H1 (cell line): ENCODE measurements at regions not wholly inside any gene's neighbourhood (a gene's known extent, or its start where the extent isn't known, plus 50 kb on each side); places are given as distances from the start of the nearest gene placed in this dataset.
"Not testable (repeated sequence)": the region's sequence is repeated elsewhere in the genome, so short reads cannot be mapped to it uniquely, and the experiment has no call there.

ENCODE experiments used
- CTCF ChIA-PET: fragments of 300-600 bp; sonication (Branson Sonifier 250); formaldehyde crosslinking; loops from one replicate; lab custom pipeline; 2021; ENCODE audit not compliant: partially characterized antibody; lab: Charles Lee
- POLR2A ChIA-PET: fragments of 300-600 bp; sonication (Branson Sonifier 250); formaldehyde crosslinking; loops from one replicate; lab custom pipeline; 2021; ENCODE audit warnings: inconsistent platforms; ENCODE audit not compliant: partially characterized antibody; lab: Charles Lee
- DNase-seq, 2 experiments: peaks; one replicate each; pipeline versions ENCODE4 v3.0.0 to v3.0.0-alpha.2; 2010 to 2022; ENCODE audit warnings: low spot score in 2 of 2, low read depth in 1 of 2, mixed read lengths in 1 of 2
- FAIRE-seq: peaks from 2 replicates; lab custom pipeline; 2011; peaks lifted over from hg19 to GRCh38; lab: Jason Lieb, UNC
- H2AFZ ChIP-seq: 2 replicates; pipeline ENCODE4 v1.8.1; 2012; ENCODE audit warnings: low read length, inconsistent platforms
- H2AK5ac ChIP-seq: 2 replicates; pipeline ENCODE4 v1.6.1; 2013; ENCODE audit warnings: low read depth, low read length
- H2BK120ac ChIP-seq: replicated peaks from 2 replicates; pipeline ENCODE3; 2013; ENCODE audit warnings: low read depth, low read length, inconsistent platforms
- H2BK12ac ChIP-seq: 2 replicates; pipeline ENCODE4 v1.6.1; 2013; ENCODE audit warnings: low read depth, low read length
- H2BK15ac ChIP-seq: 2 replicates; pipeline ENCODE4 v1.6.1; 2013; ENCODE audit warnings: low read length
- H2BK20ac ChIP-seq: 2 replicates; pipeline ENCODE4 v1.6.1; 2013; ENCODE audit warnings: low read length
- H2BK5ac ChIP-seq: 2 replicates; pipeline ENCODE4 v1.6.1; 2013; ENCODE audit warnings: low read depth, low read length
- H3K14ac ChIP-seq: 2 replicates; pipeline ENCODE4 v1.6.1; 2013; ENCODE audit warnings: inconsistent platforms; ENCODE audit not compliant: insufficient read length
- H3K18ac ChIP-seq: 2 replicates; pipeline ENCODE4 v1.6.1; 2013; ENCODE audit warnings: low read length; ENCODE audit errors: extremely low read depth
- H3K23ac ChIP-seq: 2 replicates; pipeline ENCODE4 v1.6.1; 2013; ENCODE audit warnings: inconsistent platforms; ENCODE audit not compliant: insufficient read length
- H3K23me2 ChIP-seq: 2 replicates; pipeline ENCODE4 v1.6.1; 2013; ENCODE audit warnings: low read depth, low read length
- H3K27ac ChIP-seq: 2 replicates; pipeline ENCODE4 v1.6.1; 2011; ENCODE audit warnings: low read depth, low read length, inconsistent platforms
- H3K27me3 ChIP-seq, 4 experiments: replicated peaks in 1 of 4; 1 replicate in 1 of 4; 2 replicates in 3 of 4; pipeline versions ENCODE4 v1.6.1 to v1.8.1; 2011 to 2013; ENCODE audit warnings: low read length in 3 of 4, mild to moderate bottlenecking in 3 of 4, inconsistent platforms in 2 of 4, mixed read lengths in 2 of 4, moderate library complexity in 1 of 4; ENCODE audit not compliant: control insufficient read depth in 3 of 4, insufficient read depth in 3 of 4; ENCODE audit errors: extremely low read depth in 1 of 4
- H3K36me3 ChIP-seq, 4 experiments: 2 replicates each; pipeline versions ENCODE4 v1.6.1 to v1.8.1; 2011 to 2013; ENCODE audit warnings: mild to moderate bottlenecking in 4 of 4, low read length in 3 of 4, moderate library complexity in 2 of 4, control low read depth in 1 of 4, inconsistent platforms in 1 of 4; ENCODE audit not compliant: insufficient read depth in 4 of 4, control insufficient read depth in 2 of 4
- H3K4ac ChIP-seq: replicated peaks from 2 replicates; pipeline ENCODE3; 2013; ENCODE audit warnings: low read length, low read depth, mixed read lengths, inconsistent platforms; ENCODE audit not compliant: insufficient read length
- H3K4me1 ChIP-seq, 4 experiments: replicated peaks in 1 of 4; 1 replicate in 1 of 4; 2 replicates in 3 of 4; pipeline versions ENCODE4 v1.6.1 to v1.8.1; 2011 to 2013; ENCODE audit warnings: low read length in 3 of 4, inconsistent platforms in 2 of 4, mixed read lengths in 1 of 4; ENCODE audit not compliant: insufficient read depth in 4 of 4, control insufficient read depth in 3 of 4
- H3K4me2 ChIP-seq, 2 experiments: 2 replicates each; pipeline versions ENCODE4 v1.6.1 to v1.8.1; 2011 to 2013; ENCODE audit warnings: low read depth in 2 of 2, low read length in 2 of 2, control low read depth in 1 of 2, inconsistent platforms in 1 of 2, mild to moderate bottlenecking in 1 of 2; ENCODE audit not compliant: insufficient read depth in 1 of 2
- H3K4me3 ChIP-seq, 4 experiments: fragments of 200-600, 300-600 bp in 1 of 4; sonication (generic), shearing (Covaris generic), sonication (Bioruptor Twin) in 1 of 4; 2 replicates each; pipeline versions ENCODE4 v1.5.1 to v1.8.1; 2011 to 2016; ENCODE audit warnings: low read length in 4 of 4, low read depth in 3 of 4, control low read depth in 2 of 4, inconsistent platforms in 2 of 4, mild to moderate bottlenecking in 2 of 4, mixed read lengths in 1 of 4, moderate library complexity in 1 of 4; ENCODE audit not compliant: insufficient read depth in 2 of 4; ENCODE audit errors: extremely low read depth in 1 of 4
- H3K56ac ChIP-seq: replicated peaks from 2 replicates; pipeline ENCODE3; 2013; ENCODE audit warnings: low read depth, mild to moderate bottlenecking, mixed read lengths, low read length, inconsistent platforms; ENCODE audit not compliant: insufficient read length
- H3K79me1 ChIP-seq: 2 replicates; pipeline ENCODE4 v1.6.1; 2013; ENCODE audit warnings: low read depth, low read length, control low read depth
- H3K79me2 ChIP-seq, 2 experiments: 2 replicates each; pipeline versions ENCODE4 v1.6.1 to v1.8.1; 2012 to 2013; ENCODE audit warnings: low read length in 2 of 2, mild to moderate bottlenecking in 2 of 2, inconsistent platforms in 1 of 2; ENCODE audit not compliant: insufficient read depth in 2 of 2, control insufficient read depth in 1 of 2
- H3K9ac ChIP-seq, 4 experiments: replicated peaks in 1 of 4; 1 replicate in 1 of 4; 2 replicates in 3 of 4; pipeline versions ENCODE4 v1.6.1 to v1.8.1; 2011 to 2013; ENCODE audit warnings: low read depth in 3 of 4, low read length in 3 of 4, control low read depth in 2 of 4, mild to moderate bottlenecking in 2 of 4, moderate library complexity in 2 of 4, inconsistent platforms in 1 of 4; ENCODE audit errors: extremely low read depth in 1 of 4
- H3K9me3 ChIP-seq, 2 experiments: 2 replicates each; pipeline versions ENCODE4 v1.6.1 to v1.8.1; 2012 to 2013; ENCODE audit warnings: mild to moderate bottlenecking in 2 of 2, moderate library complexity in 2 of 2, control low read depth in 1 of 2, inconsistent platforms in 1 of 2, low read depth in 1 of 2, low read length in 1 of 2, mixed read lengths in 1 of 2; ENCODE audit not compliant: insufficient read depth in 2 of 2
- H4K20me1 ChIP-seq, 2 experiments: replicated peaks in 1 of 2; 2 replicates each; pipeline versions ENCODE3 to v1.8.1; 2011 to 2013; ENCODE audit warnings: inconsistent platforms in 2 of 2, low read length in 2 of 2, mild to moderate bottlenecking in 1 of 2; ENCODE audit not compliant: insufficient read depth in 2 of 2, control insufficient read depth in 1 of 2
- H4K5ac ChIP-seq: 2 replicates; pipeline ENCODE4 v1.6.1; 2013; ENCODE audit warnings: low read length, low read depth, mixed read lengths, inconsistent platforms; ENCODE audit not compliant: insufficient read length
- H4K8ac ChIP-seq: 2 replicates; pipeline ENCODE4 v1.8.0; 2013; ENCODE audit warnings: mild to moderate bottlenecking, moderate library complexity, low read length, inconsistent platforms; ENCODE audit not compliant: insufficient read depth; ENCODE audit errors: extremely low read depth
- H4K91ac ChIP-seq: replicated peaks from 2 replicates; pipeline ENCODE3; 2013; ENCODE audit warnings: low read length, mixed read lengths, inconsistent platforms; ENCODE audit not compliant: insufficient read length
- WGBS, 2 experiments: shearing (Covaris generic) in 1 of 2; methylation state at CpG; one replicate each; pipeline versions ENCODE4 v1.1.6 to v1.1.7; 2013 to 2015; ENCODE audit warnings: low lambda C conversion rate in 2 of 2, mixed read lengths in 2 of 2, inconsistent platforms in 1 of 2, low coverage in 1 of 2, missing lambda C conversion rate in 1 of 2; ENCODE audit not compliant: insufficient replicate concordance in 2 of 2, insufficient coverage in 1 of 2, insufficient read length in 1 of 2; ENCODE audit errors: extremely low coverage in 1 of 2, missing lambda C conversion rate in 1 of 2; 5-methylcytosine and 5-hydroxymethylcytosine counted together

GRCh38 chr6:11457422-11457821 is 80.1 kb upstream of the TMEM170B start:
- not testable (repeated sequence) for H3K4me3 ChIP-seq, H2AFZ ChIP-seq

GRCh38 chr6:11452106-11452505 is 85.4 kb upstream of the TMEM170B start:
- H3K79me1 ChIP-seq, H3K4me3 ChIP-seq, H4K5ac ChIP-seq, POLR2A ChIA-PET, H2BK5ac ChIP-seq, H3K4me2 ChIP-seq, H2BK12ac ChIP-seq, H4K20me1 ChIP-seq, H3K4me1 ChIP-seq, H2AFZ ChIP-seq, H3K14ac ChIP-seq, H3K36me3 ChIP-seq, H3K27me3 ChIP-seq, H3K9me3 ChIP-seq, H2BK120ac ChIP-seq, H3K56ac ChIP-seq, H3K79me2 ChIP-seq, H3K23ac ChIP-seq, H2BK15ac ChIP-seq, H2BK20ac ChIP-seq, H3K23me2 ChIP-seq, H2AK5ac ChIP-seq, H3K27ac ChIP-seq, H3K4ac ChIP-seq, H3K9ac ChIP-seq, H4K8ac ChIP-seq, H4K91ac ChIP-seq, FAIRE-seq, DNase-seq, H3K18ac ChIP-seq: not testable (repeated sequence)
- 82% methylated on average over 8 of the region's 8 CpGs; no CpG with 5 or more reads in 1 of the 2 experiments for WGBS, 2 experiments
- CTCF ChIA-PET: interaction anchor here (1.5 kb wide), 1 partner anchor 45 kb away, joined by 5 read pairs; no protein-coding TSS in a partner anchor

More at GRCh38 chr6:11457422-11457821, 80.1 kb upstream of the TMEM170B start:
- H2BK12ac ChIP-seq, H4K8ac ChIP-seq, H3K36me3 ChIP-seq, H3K79me1 ChIP-seq, H3K18ac ChIP-seq, H3K27ac ChIP-seq, H4K91ac ChIP-seq, H3K23ac ChIP-seq, H4K20me1 ChIP-seq, H3K9ac ChIP-seq, H3K79me2 ChIP-seq, H2BK15ac ChIP-seq, H3K23me2 ChIP-seq, H4K5ac ChIP-seq, H2BK20ac ChIP-seq, POLR2A ChIA-PET, H3K56ac ChIP-seq, DNase-seq, H3K27me3 ChIP-seq, H3K4me2 ChIP-seq, H2AK5ac ChIP-seq, CTCF ChIA-PET, H3K14ac ChIP-seq, H3K4me1 ChIP-seq, H3K9me3 ChIP-seq, FAIRE-seq, H2BK5ac ChIP-seq, H2BK120ac ChIP-seq, H3K4ac ChIP-seq: not testable (repeated sequence)
- 96% methylated on average over 6 of the region's 6 CpGs; no CpG with 5 or more reads in 1 of the 2 experiments for WGBS, 2 experiments
